ENCODE measurements at regions not wholly inside any gene's neighbourhood (a gene's known extent, or its start where the extent isn't known, plus 50 kb on each side); places are given as distances from the start of the nearest gene placed in this dataset.

DNA sequence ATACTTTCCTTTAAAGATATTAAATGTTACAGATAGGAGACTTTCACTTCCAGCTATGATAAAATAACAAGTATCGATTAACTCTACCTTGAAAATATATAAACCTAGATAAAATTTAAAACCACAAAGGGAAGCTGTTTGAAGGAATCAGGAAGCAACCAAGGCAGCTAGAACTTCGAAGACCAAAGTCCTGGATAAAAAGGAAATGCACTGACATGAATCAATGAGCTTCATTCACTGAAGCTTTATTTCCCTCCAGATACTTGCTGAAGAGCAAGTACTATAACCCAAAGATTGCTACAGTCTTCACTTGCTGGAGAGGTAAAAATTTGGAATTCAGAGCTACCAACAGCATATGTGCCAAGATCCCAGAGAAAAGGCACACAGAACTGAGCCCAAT, 144.1 kb downstream of the PIK3R1 start:
- TF ChIP-seq TAF1 (IDR thresholded peaks at IDR 0.05; ENCODE audit: borderline replicate concordance, insufficient read depth, low read length) (no peak), FOXP2 (optimal IDR thresholded peaks at IDR 0.05; ENCODE audit: borderline replicate concordance, extremely low read depth, extremely low read length, insufficient read depth) (no peak), SIN3A (IDR thresholded peaks at IDR 0.05; ENCODE audit: borderline replicate concordance, insufficient read depth, low read length) (no peak), POLR2AphosphoS5 (IDR thresholded peaks at IDR 0.05; ENCODE audit: low read depth, low read length) (no peak)
- TF ChIP-seq, protein P1, sequence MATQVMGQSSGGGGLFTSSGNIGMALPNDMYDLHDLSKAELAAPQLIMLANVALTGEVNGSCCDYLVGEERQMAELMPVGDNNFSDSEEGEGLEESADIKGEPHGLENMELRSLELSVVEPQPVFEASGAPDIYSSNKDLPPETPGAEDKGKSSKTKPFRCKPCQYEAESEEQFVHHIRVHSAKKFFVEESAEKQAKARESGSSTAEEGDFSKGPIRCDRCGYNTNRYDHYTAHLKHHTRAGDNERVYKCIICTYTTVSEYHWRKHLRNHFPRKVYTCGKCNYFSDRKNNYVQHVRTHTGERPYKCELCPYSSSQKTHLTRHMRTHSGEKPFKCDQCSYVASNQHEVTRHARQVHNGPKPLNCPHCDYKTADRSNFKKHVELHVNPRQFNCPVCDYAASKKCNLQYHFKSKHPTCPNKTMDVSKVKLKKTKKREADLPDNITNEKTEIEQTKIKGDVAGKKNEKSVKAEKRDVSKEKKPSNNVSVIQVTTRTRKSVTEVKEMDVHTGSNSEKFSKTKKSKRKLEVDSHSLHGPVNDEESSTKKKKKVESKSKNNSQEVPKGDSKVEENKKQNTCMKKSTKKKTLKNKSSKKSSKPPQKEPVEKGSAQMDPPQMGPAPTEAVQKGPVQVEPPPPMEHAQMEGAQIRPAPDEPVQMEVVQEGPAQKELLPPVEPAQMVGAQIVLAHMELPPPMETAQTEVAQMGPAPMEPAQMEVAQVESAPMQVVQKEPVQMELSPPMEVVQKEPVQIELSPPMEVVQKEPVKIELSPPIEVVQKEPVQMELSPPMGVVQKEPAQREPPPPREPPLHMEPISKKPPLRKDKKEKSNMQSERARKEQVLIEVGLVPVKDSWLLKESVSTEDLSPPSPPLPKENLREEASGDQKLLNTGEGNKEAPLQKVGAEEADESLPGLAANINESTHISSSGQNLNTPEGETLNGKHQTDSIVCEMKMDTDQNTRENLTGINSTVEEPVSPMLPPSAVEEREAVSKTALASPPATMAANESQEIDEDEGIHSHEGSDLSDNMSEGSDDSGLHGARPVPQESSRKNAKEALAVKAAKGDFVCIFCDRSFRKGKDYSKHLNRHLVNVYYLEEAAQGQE (IDR thresholded peaks at IDR 0.05; ENCODE audit: insufficient read depth in 1 of 2, low read depth in 2 of 2, low read length in 2 of 2) = no peak

GRCh38 chr5:68362331-68362730, 146.8 kb downstream of the PIK3R1 start:
- TF ChIP-seq FOXP2 (optimal IDR thresholded peaks at IDR 0.05; ENCODE audit: borderline replicate concordance, extremely low read depth, extremely low read length, insufficient read depth) (no peak), SIN3A (IDR thresholded peaks at IDR 0.05; ENCODE audit: borderline replicate concordance, insufficient read depth, low read length) (no peak), TAF1 (IDR thresholded peaks at IDR 0.05; ENCODE audit: borderline replicate concordance, insufficient read depth, low read length) (no peak), POLR2AphosphoS5 (IDR thresholded peaks at IDR 0.05; ENCODE audit: low read depth, low read length) (no peak)
- TF ChIP-seq, protein P1 (IDR thresholded peaks at IDR 0.05; ENCODE audit: insufficient read depth in 1 of 2, low read depth in 2 of 2, low read length in 2 of 2) = no peak

DNA sequence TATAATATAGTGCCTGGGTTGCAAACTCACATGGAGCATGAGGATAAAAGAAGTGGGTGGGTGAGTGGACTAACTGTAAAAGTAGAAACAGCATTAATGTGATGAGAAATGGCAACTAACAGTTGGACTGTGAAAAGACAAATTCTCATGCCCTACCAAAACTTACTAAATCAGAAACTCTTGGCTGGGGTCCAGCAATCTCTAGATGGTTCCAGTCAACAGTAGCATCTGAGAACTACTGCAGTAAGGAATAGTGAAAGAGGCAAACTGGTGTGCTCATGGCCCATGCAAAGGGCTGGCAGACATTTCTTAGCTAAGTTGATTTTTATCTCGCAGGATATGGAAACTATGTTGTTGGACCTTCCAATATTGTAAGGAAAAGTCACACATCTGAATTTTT, 150.3 kb downstream of the PIK3R1 start:
- TF ChIP-seq FOXP2 (optimal IDR thresholded peaks at IDR 0.05; ENCODE audit: borderline replicate concordance, extremely low read depth, extremely low read length, insufficient read depth) (no peak), POLR2AphosphoS5 (IDR thresholded peaks at IDR 0.05; ENCODE audit: low read depth, low read length) (no peak), SIN3A (IDR thresholded peaks at IDR 0.05; ENCODE audit: borderline replicate concordance, insufficient read depth, low read length) (no peak), TAF1 (IDR thresholded peaks at IDR 0.05; ENCODE audit: borderline replicate concordance, insufficient read depth, low read length) (no peak)
- TF ChIP-seq, protein P1 (IDR thresholded peaks at IDR 0.05; ENCODE audit: insufficient read depth in 1 of 2, low read depth in 2 of 2, low read length in 2 of 2) = no peak

GRCh38 chr5:68367287-68367686, 151.7 kb downstream of the PIK3R1 start:
- TF ChIP-seq, protein P1 (IDR thresholded peaks at IDR 0.05; ENCODE audit: insufficient read depth in 1 of 2, low read depth in 2 of 2, low read length in 2 of 2) = no peak
- TF ChIP-seq TAF1 (IDR thresholded peaks at IDR 0.05; ENCODE audit: borderline replicate concordance, insufficient read depth, low read length) (no peak), FOXP2 (optimal IDR thresholded peaks at IDR 0.05; ENCODE audit: borderline replicate concordance, extremely low read depth, extremely low read length, insufficient read depth) (no peak), POLR2AphosphoS5 (IDR thresholded peaks at IDR 0.05; ENCODE audit: low read depth, low read length) (no peak), SIN3A (IDR thresholded peaks at IDR 0.05; ENCODE audit: borderline replicate concordance, insufficient read depth, low read length) (no peak)

DNA sequence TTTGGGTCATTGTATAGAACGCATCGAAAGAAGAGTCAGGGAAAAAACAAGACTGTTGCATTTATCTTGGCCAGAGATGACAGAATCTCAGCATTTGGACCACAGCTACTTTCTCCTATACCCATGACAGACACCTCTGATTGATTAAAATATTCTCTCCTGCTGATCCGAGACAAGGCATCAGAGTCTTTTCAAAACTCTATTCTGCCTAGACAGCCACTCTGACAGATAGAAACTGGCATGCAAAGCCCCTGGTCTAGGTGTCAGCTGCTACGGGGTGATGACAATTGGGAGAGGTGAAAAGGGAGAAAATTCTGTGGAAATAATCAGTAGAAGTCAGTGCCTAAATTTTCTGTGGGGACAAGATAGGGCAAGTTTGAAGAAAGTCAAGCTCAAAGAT, 152.2 kb downstream of the PIK3R1 start:
- no peak for TF ChIP-seq POLR2AphosphoS5 (IDR thresholded peaks at IDR 0.05; ENCODE audit: low read depth, low read length)
- no peak for TF ChIP-seq TAF1 (IDR thresholded peaks at IDR 0.05; ENCODE audit: borderline replicate concordance, insufficient read depth, low read length)
- no peak for TF ChIP-seq SIN3A (IDR thresholded peaks at IDR 0.05; ENCODE audit: borderline replicate concordance, insufficient read depth, low read length)
- TF ChIP-seq FOXP2 (optimal IDR thresholded peaks at IDR 0.05; ENCODE audit: borderline replicate concordance, extremely low read depth, extremely low read length, insufficient read depth) = no peak
- TF ChIP-seq, protein P1 (IDR thresholded peaks at IDR 0.05; ENCODE audit: insufficient read depth in 1 of 2, low read depth in 2 of 2, low read length in 2 of 2) = no peak

Measured in PFSK-1 (cell line).